ENCODE measurements at regions not wholly inside any gene's neighbourhood (a gene's known extent, or its start where the extent isn't known, plus 50 kb on each side); places are given as distances from the start of the nearest gene placed in this dataset.

DNA sequence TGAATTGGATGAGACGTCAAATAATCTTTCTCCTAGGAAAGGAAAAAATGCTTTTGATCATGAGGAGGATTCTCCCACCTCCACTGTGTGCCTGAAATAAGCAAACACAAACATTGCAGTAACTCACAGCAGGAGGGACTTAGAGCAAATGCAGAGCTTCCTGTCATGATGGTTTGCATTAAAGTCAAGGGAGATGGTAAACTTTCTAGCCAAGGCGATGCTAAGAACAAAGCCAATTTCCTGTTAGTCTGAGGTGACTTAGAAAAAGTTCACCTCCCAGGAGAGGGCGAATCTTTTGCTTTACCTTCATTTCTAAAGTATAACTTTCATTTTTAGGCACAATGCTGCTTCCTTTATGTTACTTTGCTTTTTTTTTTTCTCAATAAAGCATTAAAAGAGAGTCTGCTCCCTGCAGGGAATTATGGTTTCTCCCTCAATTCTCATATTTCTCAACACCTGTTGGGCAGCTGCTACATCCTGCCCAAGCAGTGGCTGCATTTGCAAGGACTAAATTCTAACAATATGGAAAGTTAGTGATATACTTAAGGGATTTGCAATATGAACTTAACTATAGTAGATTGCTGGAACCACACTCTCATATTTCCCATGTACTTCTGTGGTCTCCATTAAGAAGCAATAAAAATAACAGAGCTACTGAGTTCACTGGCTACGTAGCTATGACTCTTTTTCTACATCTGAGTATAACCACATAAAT lies 175.6 kb downstream of the PCTP start:
- no peak for DNase-seq
- no peaks in the 10 kb centered on the region; the same call in 1 of the 2 replicates for H3K9me3 ChIP-seq (ENCODE audit: low read length)
- ChIA-PET POLR2A (ENCODE audit: unreplicated experiment) (no interaction called here), CTCF (no interaction called here)
- H3K36me3 ChIP-seq (ENCODE audit: low read depth, low read length): no peaks in the 10 kb centered on the region
- H3K9me2 ChIP-seq (replicated peaks; ENCODE audit: low read length): no peaks in the 10 kb centered on the region
- H3K27me3 ChIP-seq (ENCODE audit: low read length): peaks cover 8% of the 10 kb centered on the region; the same call in 1 of the 2 replicates
- no peak for ATAC-seq
- intact Hi-C loops (cut with micrococcal nuclease): no loop called here
- BruUV-seq (replicated peaks): no TSS peak
- no peak for TF ChIP-seq EZH2 (IDR thresholded peaks at IDR 0.05; ENCODE audit: low read length, unreplicated experiment)
- TF ChIP-seq EZH2phosphoT487 (IDR thresholded peaks at IDR 0.05; ENCODE audit: borderline replicate concordance, low read length): no peak
- no peak for TF ChIP-seq CTCF (conservative IDR thresholded peaks at IDR 0.05; ENCODE audit: low read depth, low read length)
- no peak overlapping the region for H3K4me3 ChIP-seq (ENCODE audit: low read length)
- H3K27ac ChIP-seq (ENCODE audit: low read length): no peak overlapping the region
- no peaks in the 10 kb centered on the region for H4K20me1 ChIP-seq (ENCODE audit: low read length)
- no peak overlapping the region for H2AFZ ChIP-seq (ENCODE audit: low read length)
- no peaks in the 10 kb centered on the region for H3K79me2 ChIP-seq (ENCODE audit: low read length)
- H3K9ac ChIP-seq (ENCODE audit: low read length): no peak overlapping the region
- no peak overlapping the region for H3K4me2 ChIP-seq (ENCODE audit: low read length)
- no peaks in the 10 kb centered on the region for H3F3A ChIP-seq (ENCODE audit: low read length, unreplicated experiment)
- no peaks in the 10 kb centered on the region for H3K4me1 ChIP-seq (ENCODE audit: insufficient read depth, low read length)

DNA sequence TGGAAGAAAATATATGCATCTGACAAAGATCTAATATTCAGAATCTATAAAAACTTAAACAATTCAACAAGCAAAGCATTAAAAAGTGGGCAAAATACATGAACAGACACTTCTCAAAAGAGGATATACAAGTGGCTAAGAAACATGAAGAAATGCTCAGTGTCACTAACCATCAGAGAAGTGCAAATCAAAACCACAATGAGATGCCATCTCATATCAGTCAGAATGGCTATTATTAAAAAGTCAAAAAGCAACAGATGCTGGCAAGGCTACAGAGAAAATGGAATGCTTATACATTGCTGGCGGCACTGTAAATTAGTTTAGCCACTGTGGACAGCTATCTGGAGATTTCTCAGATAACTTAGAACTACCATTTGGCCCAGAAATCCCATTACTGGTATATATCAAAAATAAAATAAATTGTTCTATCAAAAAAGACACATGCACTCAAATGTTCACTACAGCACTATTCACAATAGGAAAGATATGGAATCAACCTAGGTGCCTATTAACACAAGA lies 179.5 kb downstream of the PCTP start:
- ATAC-seq (no peak), DNase-seq (no peak)
- H3K4me2 ChIP-seq (ENCODE audit: low read length): no peak overlapping the region
- H3K36me3 ChIP-seq (ENCODE audit: low read depth, low read length): no peaks in the 10 kb centered on the region
- no peaks in the 10 kb centered on the region for H3K4me1 ChIP-seq (ENCODE audit: insufficient read depth, low read length)
- H3K4me3 ChIP-seq (ENCODE audit: low read length): no peak overlapping the region
- ChIA-PET POLR2A (ENCODE audit: unreplicated experiment) (no interaction called here), CTCF (no interaction called here)
- no peak overlapping the region for H3K27ac ChIP-seq (ENCODE audit: low read length)
- no peak for TF ChIP-seq EZH2phosphoT487 (IDR thresholded peaks at IDR 0.05; ENCODE audit: borderline replicate concordance, low read length)
- no peak for TF ChIP-seq CTCF (conservative IDR thresholded peaks at IDR 0.05; ENCODE audit: low read depth, low read length)
- TF ChIP-seq EZH2 (IDR thresholded peaks at IDR 0.05; ENCODE audit: low read length, unreplicated experiment): no peak
- intact Hi-C loops (cut with micrococcal nuclease): no loop called here
- no peaks in the 10 kb centered on the region for H3F3A ChIP-seq (ENCODE audit: low read length, unreplicated experiment)
- BruUV-seq (replicated peaks): no TSS peak
- H3K9ac ChIP-seq (ENCODE audit: low read length): no peak overlapping the region
- H4K20me1 ChIP-seq (ENCODE audit: low read length): no peaks in the 10 kb centered on the region
- no peaks in the 10 kb centered on the region for H3K27me3 ChIP-seq (ENCODE audit: low read length)
- no peak overlapping the region for H2AFZ ChIP-seq (ENCODE audit: low read length)
- H3K9me2 ChIP-seq (replicated peaks; ENCODE audit: low read length): no peaks in the 10 kb centered on the region
- H3K9me3 ChIP-seq (ENCODE audit: low read length): no peaks in the 10 kb centered on the region; the same call in 1 of the 2 replicates
- no peaks in the 10 kb centered on the region for H3K79me2 ChIP-seq (ENCODE audit: low read length)

DNA sequence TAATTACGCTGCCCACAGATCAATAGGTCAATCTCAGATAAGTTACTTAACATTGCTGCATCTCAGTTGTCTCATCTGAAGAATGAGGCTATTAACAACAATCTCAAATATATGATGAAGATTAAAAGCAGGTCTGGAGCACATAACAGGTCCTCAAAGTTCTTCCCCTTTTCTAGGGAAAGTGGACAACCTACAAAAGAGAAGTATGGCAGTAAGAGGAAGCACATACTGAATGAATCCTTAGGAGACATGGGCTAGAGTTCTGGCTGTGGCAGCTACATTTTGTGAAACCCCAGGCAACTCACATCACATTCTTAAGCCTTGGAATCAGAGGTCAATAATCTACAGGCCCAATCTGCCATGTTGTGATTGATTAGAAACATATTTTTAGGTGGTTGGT lies 180.6 kb downstream of the PCTP start:
- intact Hi-C loops (cut with micrococcal nuclease): no loop called here

More for the DNA sequence above, 180.6 kb downstream of the PCTP start:
- Histone ChIP-seq H3K4me2 (ENCODE audit: low read length) (no peak overlapping the region), H3K27ac (ENCODE audit: low read length) (no peak overlapping the region), H3K9me3 (ENCODE audit: low read length) (no peaks in the 10 kb centered on the region), H3K27me3 (ENCODE audit: low read length) (no peaks in the 10 kb centered on the region), H3K79me2 (ENCODE audit: low read length) (no peaks in the 10 kb centered on the region), H2AFZ (ENCODE audit: low read length) (no peak overlapping the region), H3K9ac (ENCODE audit: low read length) (no peak overlapping the region), H4K20me1 (ENCODE audit: low read length) (no peaks in the 10 kb centered on the region), H3F3A (ENCODE audit: low read length, unreplicated experiment) (no peaks in the 10 kb centered on the region), H3K4me3 (ENCODE audit: low read length) (no peak overlapping the region), H3K4me1 (ENCODE audit: insufficient read depth, low read length) (no peaks in the 10 kb centered on the region), H3K36me3 (ENCODE audit: low read depth, low read length) (no peaks in the 10 kb centered on the region), H3K9me2 (replicated peaks; ENCODE audit: low read length) (no peaks in the 10 kb centered on the region)
- ATAC-seq (no peak), DNase-seq (no peak)
- TF ChIP-seq CTCF (conservative IDR thresholded peaks at IDR 0.05; ENCODE audit: low read depth, low read length) (no peak), EZH2phosphoT487 (IDR thresholded peaks at IDR 0.05; ENCODE audit: borderline replicate concordance, low read length) (no peak), EZH2 (IDR thresholded peaks at IDR 0.05; ENCODE audit: low read length, unreplicated experiment) (no peak)
- no TSS peak for BruUV-seq (replicated peaks)
- ChIA-PET CTCF (no interaction called here), POLR2A (ENCODE audit: unreplicated experiment) (no interaction called here)
